Panc1 (cell line): ENCODE measurements at regions not wholly inside any gene's neighbourhood (a gene's known extent, or its start where the extent isn't known, plus 50 kb on each side); places are given as distances from the start of the nearest gene placed in this dataset.

Experiments
- POLR2AphosphoS5 ChIP-seq: IDR thresholded peaks from 2 replicates; pipeline ENCODE4 v1.6.1; 2012; ENCODE audit warnings: mild to moderate bottlenecking, low read depth, low read length, moderate library complexity
- TF ChIP-seq, protein P1 (sequence below): fragments of 450-650 bp; IDR thresholded peaks from 2 replicates; pipeline ENCODE4 v1.5.1; 2017; ENCODE audit warnings: mild to moderate bottlenecking

DNA sequence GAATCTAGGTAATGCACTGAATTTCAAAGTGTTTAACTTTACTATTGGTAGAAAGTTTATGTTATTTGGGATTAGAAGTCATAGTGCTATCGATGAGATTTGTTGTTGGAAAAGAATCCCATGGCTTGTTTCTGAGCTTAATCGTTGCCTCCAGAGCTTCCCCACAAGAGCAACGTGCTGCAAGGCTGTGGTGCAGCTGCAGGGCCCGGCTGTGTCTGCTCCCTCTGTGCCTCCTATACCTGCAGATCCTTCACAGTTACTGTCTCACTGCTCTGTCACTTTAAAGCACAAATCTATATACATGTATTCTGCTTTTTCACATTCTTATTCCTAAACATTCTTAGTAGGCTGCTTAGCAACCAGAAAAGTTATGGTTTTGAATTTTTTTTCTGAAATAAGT lies 826.6 kb upstream of the COBL start:
- TF ChIP-seq, protein P1, sequence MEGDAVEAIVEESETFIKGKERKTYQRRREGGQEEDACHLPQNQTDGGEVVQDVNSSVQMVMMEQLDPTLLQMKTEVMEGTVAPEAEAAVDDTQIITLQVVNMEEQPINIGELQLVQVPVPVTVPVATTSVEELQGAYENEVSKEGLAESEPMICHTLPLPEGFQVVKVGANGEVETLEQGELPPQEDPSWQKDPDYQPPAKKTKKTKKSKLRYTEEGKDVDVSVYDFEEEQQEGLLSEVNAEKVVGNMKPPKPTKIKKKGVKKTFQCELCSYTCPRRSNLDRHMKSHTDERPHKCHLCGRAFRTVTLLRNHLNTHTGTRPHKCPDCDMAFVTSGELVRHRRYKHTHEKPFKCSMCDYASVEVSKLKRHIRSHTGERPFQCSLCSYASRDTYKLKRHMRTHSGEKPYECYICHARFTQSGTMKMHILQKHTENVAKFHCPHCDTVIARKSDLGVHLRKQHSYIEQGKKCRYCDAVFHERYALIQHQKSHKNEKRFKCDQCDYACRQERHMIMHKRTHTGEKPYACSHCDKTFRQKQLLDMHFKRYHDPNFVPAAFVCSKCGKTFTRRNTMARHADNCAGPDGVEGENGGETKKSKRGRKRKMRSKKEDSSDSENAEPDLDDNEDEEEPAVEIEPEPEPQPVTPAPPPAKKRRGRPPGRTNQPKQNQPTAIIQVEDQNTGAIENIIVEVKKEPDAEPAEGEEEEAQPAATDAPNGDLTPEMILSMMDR, result no peak
- TF ChIP-seq POLR2AphosphoS5, result no peak
